GM19043 (cell line): ENCODE measurements at regions not wholly inside any gene's neighbourhood (a gene's known extent, or its start where the extent isn't known, plus 50 kb on each side); places are given as distances from the start of the nearest gene placed in this dataset.
"Not testable (repeated sequence)": the region's sequence is repeated elsewhere in the genome, so short reads cannot be mapped to it uniquely, and the experiment has no call there.

ENCODE experiments used
- ATAC-seq: cut with Tn5 transposase; IDR thresholded peaks from one replicate; pipeline ENCODE4 v1.9.1; 2021; ENCODE audit warnings: low read depth; ENCODE audit not compliant: unreplicated experiment

DNA sequence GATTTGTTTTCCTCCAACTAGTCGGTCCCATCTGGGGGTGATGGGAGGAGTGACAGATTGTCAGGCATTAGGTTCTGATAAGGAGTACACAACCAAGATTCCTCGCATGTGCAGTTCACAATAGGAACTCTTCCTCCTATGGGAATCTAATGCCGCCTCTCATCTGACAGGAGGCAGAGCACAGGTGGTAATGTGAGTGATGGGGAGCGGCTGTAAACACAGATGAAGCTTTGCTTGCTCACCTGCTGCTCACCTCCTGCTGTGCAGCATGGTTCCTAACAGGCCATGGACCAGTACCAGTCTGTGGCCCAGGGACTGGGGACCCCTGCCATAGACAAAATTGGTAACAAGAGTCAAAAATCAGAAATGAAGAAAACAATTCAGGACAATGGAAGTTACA is 173.3 kb upstream of the HMHB1 start:
- ATAC-seq, result no peak

DNA sequence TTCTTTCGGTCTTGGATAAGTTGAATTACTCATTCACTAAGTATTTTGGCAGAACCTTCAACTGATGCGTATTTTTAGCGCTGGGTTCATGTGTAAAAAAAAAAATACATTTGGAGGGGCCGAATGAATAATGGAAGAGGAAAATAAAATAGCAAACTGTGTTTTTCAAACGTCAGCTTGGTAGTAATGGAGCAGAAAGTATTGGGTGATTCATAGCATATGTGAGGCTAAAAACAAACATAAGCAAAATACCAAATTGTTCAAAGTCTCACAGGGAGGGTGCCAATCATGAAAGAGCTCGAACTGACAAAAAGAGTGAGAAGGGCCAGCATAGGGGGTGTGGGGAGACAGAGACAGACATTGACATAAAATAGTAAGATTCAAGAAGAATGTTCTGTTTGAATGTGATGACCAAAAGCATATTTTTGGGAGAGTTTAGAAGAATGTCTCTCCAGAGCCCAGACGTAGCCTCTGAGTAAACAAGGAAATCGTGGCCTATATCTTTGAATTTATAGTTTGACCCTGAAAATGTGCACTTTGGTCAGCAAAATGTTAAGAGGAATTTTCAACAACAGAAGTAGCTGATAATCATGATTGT is 174.9 kb upstream of the HMHB1 start:
- ATAC-seq, result no peak

DNA sequence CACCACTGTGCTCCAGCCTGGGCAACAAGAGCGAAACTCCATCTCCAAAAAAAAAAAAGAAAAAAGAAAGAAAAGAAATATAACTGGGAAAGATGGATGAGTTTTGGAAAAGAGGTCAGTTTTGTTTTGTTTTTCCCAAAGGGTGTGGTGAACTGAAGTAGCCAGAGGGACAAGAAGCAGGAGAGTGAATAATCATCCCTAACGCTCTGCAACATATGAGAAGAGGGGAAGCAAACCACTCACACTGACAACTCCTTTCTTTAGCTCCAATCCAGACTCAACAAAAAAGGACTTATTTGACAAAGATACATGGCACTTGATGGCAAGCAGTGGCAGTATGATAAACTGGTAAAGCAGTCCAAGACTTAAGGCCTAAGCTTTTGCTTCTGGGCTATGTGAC is 176.1 kb upstream of the HMHB1 start:
- ATAC-seq, result no peak

GRCh38 chr5:143635146-143635752 is 176.7 kb upstream of the HMHB1 start:
- no peak for ATAC-seq

- ATAC-seq, result no peak
Observed at GRCh38 chr5:143634689-143635088, 177.3 kb upstream of the HMHB1 start.

- ATAC-seq, result no peak
Observed at GRCh38 chr5:143629871-143630659, 181.9 kb upstream of the HMHB1 start.

- ATAC-seq, result not testable (repeated sequence)
Observed at GRCh38 chr5:143625048-143625447, 186.9 kb upstream of the HMHB1 start.

DNA sequence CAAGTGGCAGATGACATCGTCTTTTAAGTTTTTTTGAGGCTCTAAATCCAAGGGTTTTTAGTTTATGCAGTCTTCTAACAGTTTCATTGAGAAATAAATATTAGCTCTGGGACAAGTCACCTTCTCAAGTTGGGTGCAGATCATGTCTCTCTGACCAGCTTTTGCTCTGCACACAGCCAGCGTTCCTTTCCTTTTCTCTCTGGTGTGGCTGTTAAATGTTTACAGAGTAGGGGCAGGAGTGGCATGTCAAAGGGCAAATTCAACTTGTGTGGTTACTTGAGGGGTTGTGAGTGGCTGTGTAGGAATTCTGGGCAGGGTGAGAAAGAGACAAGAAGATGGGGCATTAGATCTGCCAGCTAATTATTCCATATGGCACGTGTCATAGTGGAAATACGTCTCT is 187.5 kb upstream of the HMHB1 start:
- ATAC-seq, result no peak

DNA sequence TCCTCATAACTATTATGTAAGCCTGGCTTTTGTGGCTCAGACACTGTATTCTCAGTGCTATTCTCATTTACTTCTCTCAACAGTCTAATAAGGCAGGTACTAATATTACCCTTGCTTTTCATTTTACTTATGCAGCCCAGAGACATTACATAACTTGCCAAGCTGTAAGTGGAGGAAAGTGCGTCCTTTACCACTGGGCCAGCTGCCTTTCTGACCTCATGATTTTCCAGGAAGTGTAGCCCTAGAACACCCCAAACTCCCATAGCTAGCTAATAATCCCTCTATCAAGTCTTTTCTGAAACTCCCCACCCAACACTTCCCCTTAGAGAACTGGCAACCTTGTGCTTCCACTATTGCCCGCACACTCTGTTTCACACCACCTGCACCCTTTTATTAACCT is 192.9 kb upstream of the HMHB1 start:
- ATAC-seq, result no peak

- ATAC-seq, result no peak
Observed at GRCh38 chr5:143618141-143618540, 193.8 kb upstream of the HMHB1 start.

DNA sequence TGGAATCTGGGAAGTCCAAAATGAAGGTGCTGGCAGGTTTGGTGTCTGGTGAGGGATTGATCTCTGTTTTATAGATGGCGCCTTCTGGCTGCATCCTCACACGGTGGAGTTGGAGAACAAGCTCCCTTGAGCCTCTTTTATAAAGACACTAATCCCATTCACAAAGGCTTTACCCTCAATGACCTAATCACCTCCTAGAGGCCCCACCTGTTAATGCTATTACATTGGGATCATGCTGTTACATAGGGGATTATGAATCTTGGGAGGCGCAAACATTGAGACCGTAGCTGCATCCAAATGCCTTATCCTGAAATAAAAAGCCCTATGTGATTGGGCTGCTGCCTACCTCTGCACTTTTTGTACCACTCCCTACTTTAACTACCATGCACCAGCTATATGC is 197.1 kb upstream of the HMHB1 start:
- no peak for ATAC-seq

GRCh38 chr5:143613329-143613728 is 198.6 kb upstream of the HMHB1 start:
- no peak for ATAC-seq

DNA sequence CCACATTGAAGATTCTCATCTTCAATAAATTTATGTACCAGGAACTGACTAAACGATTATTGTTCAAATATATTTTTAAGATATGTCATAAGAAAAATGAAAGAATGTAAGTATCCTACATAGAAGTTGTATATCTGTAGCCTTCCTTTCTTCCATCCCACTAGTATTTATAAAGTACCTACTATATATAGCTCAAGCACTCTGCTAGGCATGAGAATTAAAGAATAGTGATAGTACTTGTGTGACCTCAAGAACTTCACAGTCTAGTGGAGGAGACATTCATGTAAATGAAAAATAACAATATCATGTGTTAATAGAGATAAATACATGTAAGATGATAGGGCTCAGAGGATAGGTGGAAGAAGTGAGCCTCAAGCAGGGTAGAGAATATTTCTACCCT is 201.0 kb upstream of the HMHB1 start:
- no peak for ATAC-seq

- peak; percentile 66 for ATAC-seq
Observed at GRCh38 chr5:143606043-143606752, 202.7 kb upstream of the NR3C1 start.

- peak; percentile 67 for ATAC-seq
Observed at GRCh38 chr5:143605403-143606005, 202.0 kb upstream of the NR3C1 start.

- no peak for ATAC-seq
Observed at GRCh38 chr5:143601917-143602333, 198.4 kb upstream of the NR3C1 start.

- ATAC-seq, result no peak
Observed at GRCh38 chr5:143601357-143601756, 197.9 kb upstream of the NR3C1 start.

- ATAC-seq, result no peak
Observed at GRCh38 chr5:143600396-143601075, 197.1 kb upstream of the NR3C1 start.

GRCh38 chr5:143599474-143599873 is 196.0 kb upstream of the NR3C1 start:
- no peak for ATAC-seq

DNA sequence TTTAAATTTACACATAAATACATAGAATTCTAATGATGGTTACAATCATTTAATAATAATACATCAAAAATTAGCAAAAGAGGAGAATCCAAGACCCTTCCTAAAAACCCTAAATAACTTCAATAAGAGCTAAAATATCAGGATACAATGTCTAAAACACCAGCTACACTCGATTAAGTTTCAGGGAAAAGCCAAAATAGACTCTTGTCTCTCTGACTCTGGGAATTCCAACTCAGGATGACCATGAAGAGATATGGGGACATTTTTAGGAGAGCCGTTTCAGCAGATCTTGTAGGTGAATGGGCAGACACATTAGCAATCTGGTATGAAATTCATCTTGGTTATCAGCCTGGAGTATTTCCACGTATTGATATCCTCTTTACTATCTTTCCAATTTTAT is 193.3 kb upstream of the NR3C1 start:
- no peak for ATAC-seq
